Esophagus squamous epithelium (tissue), 4 donors: ENCODE measurements at regions not wholly inside any gene's neighbourhood (a gene's known extent, or its start where the extent isn't known, plus 50 kb on each side); places are given as distances from the start of the nearest gene placed in this dataset.

ENCODE experiments used
- CTCF ChIP-seq, 6 experiments: fragments of 450-650 bp in 4 of 6; fragments of 200-600 bp in 2 of 6; sonication (generic) in 2 of 6; IDR thresholded peaks; one replicate each; pipeline ENCODE4 v1.5.1; 2016 to 2019; ENCODE audit warnings: antibody characterized with exemption in 6 of 6, mild to moderate bottlenecking in 4 of 6, moderate library complexity in 4 of 6
- POLR2A ChIP-seq, 4 donors: fragments of 450-650 bp; IDR thresholded peaks; one replicate each; pipeline ENCODE4 v1.6.1; 2017; ENCODE audit warnings: antibody characterized with exemption in 4 of 4, mild to moderate bottlenecking in 4 of 4, moderate library complexity in 3 of 4

- no peak for TF ChIP-seq CTCF (IDR thresholded peaks at IDR 0.05)
- TF ChIP-seq POLR2A (IDR thresholded peaks at IDR 0.05): no peak
Measured at GRCh38 chr13:40215311-40215710, 451.1 kb downstream of the FOXO1 start.
